ENCODE measurements at regions not wholly inside any gene's neighbourhood (a gene's known extent, or its start where the extent isn't known, plus 50 kb on each side); places are given as distances from the start of the nearest gene placed in this dataset.
A peak's percentile ranks its signal among the peaks of the same experiment; 100 is the strongest.
"Not testable (repeated sequence)": the region's sequence is repeated elsewhere in the genome, so short reads cannot be mapped to it uniquely, and the experiment has no call there.

DNA sequence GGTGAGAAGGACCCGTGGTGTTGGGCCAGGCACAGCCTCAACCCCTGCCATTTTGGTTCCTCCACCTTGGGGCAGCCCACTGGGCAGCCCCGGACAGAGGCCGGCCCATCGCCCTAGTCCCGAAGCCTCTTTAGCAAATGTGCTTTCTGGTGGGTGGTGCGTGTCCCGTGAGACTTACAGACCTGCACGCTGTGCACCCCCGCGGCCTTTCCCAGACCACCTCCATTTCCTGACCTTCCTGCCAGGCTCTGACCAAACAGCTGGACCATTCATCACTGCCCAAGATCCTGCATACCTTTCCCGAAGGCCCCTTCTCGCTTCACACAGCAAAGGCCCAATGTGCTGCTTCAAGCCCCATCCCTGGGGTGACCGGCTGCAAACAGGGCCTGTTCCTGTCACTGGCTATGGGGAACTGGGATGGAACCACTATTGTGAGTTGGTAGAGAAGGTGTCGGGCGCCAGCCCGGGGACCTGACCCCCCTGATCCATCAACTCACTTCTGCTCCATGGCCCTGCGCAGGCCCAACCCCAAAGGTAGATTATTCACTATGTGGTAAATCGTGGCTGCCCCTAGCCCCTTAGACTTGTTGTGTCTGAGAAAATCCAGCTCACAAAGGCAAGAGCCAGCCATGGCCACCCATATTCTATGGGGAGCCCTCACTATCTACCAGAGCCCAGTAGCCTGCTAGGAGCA, 341.0 kb downstream of the EIPR1 start:
- DNase-seq (ENCODE audit: low spot score): no peak

DNA sequence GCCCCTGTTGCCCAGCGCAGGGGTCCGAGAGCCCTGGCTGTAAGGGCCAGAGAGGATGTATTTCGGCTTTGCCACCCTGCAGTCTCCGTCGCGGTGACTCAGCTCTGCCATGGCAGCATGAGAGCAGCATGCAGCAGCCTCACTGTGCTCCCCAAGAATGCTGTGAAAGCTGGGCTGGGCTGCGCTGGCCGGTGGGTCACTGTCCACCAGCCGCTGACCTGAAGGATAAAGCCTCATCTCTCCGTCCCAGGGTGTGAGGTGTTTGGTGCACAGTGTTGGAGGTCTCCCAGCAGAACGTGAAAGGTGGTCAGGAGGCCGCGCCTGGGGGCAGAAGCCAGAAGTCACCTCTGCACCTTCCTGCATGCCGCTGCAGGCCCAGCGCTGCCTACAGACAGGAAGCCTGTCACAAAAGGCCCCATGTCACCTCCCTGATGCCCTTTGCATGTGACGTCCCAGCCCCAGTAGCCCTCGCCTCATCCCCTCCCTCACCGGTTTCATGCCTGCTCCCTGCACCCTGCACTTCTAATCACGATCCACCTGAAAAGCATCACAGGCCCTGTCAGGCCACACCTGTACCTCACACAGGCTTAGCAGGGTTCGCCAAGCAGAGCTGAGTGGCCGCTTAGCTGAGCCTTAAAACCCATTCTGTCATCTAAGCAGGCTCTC, 342.1 kb downstream of the EIPR1 start:
- no peak for DNase-seq (ENCODE audit: low spot score)

- DNase-seq (ENCODE audit: low spot score): no peak
Observed at GRCh38 chr2:3034856-3035255, 342.8 kb downstream of the EIPR1 start.

- DNase-seq (ENCODE audit: low spot score): no peak
Observed at GRCh38 chr2:3034396-3034795, 343.2 kb downstream of the EIPR1 start.

DNA sequence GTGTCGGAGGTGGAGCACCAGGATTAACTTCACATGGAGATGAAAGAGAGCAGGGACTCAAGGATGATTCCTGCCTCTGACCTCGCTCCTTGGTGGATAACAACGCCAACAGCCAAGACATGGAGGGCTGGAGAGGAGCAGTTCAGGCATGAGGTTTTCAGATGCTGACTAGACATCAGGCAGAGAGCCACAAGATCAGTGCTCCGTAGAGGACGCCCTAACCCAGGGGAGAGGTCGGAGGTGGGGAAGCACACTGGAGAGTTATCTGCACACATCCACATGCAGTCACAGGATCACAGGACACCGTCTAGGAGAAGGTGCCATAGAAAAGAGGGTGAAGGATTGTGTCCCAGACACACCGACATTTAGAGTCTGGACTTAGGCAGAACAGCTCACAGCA, 344.3 kb downstream of the EIPR1 start:
- DNase-seq (ENCODE audit: low spot score): no peak

DNA sequence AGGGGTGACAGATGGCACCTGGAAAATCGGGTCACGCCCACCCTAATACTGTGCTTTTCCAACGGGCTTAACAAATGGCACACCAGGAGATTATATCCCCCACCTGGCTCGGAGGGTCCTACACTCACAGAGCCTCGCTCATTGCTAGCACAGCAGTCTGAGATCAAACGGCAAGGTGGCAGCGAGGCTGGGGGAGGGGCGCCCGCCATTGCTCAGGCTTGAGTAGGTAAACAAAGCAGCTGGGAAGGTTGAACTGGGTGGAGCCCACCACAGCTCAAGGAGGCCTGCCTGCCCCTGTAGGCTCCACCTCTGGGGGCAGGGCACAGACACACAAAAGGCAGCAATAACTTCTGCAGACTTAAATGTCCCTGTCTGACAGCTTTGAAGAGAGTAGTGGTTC, 346.8 kb downstream of the EIPR1 start:
- DNase-seq (ENCODE audit: low spot score): not testable (repeated sequence)

- no peak for DNase-seq (ENCODE audit: low spot score)
Observed at GRCh38 chr2:3025984-3026383, 351.6 kb downstream of the EIPR1 start.

- DNase-seq (ENCODE audit: low spot score): no peak
Observed at GRCh38 chr2:3025261-3025660, 352.4 kb downstream of the EIPR1 start.

GRCh38 chr2:3024401-3024935, 353.1 kb downstream of the EIPR1 start:
- DNase-seq (ENCODE audit: low spot score): no peak

DNA sequence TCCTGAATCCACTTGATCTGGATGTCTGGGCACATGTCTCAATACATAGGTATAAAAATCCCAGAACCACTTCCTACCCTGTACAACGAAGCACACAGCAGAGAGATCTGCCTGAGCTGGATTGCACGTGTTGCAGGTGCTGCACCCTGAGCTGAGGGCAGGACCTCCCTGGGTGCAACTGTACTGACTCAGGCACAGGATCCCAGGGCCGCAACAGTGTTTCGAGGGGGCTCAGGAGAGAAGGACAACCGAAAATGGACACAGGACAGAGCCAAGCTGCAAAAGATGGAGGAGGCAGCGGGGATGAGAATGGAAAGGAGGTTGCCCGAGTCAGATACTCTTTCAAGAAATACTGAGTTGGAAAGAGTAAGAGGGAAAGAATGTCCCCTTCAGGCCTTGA, 354.1 kb downstream of the EIPR1 start:
- no peak for DNase-seq (ENCODE audit: low spot score)

GRCh38 chr2:3022841-3023372, 354.7 kb downstream of the EIPR1 start:
- no peak for DNase-seq (ENCODE audit: low spot score)

DNA sequence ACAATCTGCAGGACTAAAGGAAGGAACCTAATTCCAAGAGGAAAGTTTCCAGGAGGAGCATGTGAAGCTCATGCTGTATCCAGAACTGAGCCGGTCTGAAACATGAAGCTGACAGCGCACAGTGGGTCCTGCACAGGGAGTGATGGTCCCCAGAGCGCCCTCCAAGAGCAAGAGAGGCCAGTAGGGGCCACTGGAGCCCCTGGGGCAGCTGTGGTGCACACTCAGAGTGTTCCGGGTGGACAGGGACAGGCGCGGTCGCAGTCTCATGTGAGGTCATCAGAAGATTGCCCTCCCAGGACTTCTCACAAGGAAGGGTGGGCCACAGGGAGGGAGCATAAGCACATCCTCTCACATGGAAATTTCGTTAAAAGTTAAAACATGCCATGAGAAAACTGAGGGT, 355.9 kb downstream of the EIPR1 start:
- DNase-seq (ENCODE audit: low spot score): no peak

DNA sequence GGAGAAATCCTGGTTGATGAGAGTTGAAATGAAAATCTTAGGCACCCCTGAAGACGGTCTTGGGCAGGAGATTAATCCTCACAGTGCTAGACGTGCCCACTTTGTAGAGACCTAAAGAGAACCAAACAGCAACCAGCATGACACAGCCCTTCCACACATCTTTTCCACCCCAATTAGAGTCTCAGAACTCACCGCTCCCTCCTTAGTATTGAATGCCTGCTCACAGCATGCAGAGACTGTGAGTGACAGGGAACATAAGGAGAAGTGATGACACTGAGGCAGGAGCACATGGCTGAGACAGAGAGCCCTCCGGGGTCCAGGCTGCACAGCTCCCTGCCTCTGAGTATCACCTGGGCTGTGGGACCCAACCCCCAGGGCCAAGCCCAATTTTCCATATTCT, 367.6 kb downstream of the EIPR1 start:
- DNase-seq (ENCODE audit: low spot score): no peak

DNA sequence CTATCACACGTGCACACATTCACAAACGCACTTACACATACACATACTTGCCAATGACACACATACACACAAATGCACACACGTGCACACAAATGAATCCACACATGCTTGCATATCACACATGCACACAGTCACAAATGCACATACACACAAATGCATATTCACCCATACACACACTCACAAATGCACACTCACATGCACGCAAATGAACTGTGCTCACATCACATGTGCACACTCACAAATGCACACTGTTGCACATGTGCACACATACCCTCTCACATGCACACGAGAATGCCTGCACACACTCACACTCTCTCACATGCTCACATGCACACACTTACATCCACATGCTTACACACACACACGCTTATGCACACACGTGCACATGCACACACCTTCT, 368.1 kb downstream of the EIPR1 start:
- DNase-seq (ENCODE audit: low spot score): no peak

DNA sequence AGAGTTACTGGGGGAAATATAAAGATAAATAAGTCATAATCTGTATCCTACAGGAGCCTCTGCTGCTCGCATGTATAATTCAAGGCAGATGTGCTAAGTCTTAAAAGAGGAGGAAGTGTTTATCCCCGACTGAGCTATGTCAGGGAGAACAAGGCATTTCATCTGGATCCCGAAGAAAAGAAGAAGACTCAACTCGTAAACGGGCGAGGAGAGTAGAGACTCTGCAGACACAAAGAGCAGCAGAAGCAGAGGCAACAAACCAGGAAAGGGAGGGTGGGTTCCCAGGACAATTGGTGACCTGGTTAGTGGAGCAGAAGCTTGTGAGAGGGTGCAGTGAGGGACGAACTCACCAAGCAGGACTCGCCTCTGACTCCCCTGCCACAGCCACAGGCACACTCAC, 368.6 kb downstream of the EIPR1 start:
- no peak for DNase-seq (ENCODE audit: low spot score)

GRCh38 chr2:3008561-3008960, 369.1 kb downstream of the EIPR1 start:
- no peak for DNase-seq (ENCODE audit: low spot score)

GRCh38 chr2:3007135-3007534, 370.5 kb downstream of the EIPR1 start:
- DNase-seq (ENCODE audit: low spot score): no peak

DNA sequence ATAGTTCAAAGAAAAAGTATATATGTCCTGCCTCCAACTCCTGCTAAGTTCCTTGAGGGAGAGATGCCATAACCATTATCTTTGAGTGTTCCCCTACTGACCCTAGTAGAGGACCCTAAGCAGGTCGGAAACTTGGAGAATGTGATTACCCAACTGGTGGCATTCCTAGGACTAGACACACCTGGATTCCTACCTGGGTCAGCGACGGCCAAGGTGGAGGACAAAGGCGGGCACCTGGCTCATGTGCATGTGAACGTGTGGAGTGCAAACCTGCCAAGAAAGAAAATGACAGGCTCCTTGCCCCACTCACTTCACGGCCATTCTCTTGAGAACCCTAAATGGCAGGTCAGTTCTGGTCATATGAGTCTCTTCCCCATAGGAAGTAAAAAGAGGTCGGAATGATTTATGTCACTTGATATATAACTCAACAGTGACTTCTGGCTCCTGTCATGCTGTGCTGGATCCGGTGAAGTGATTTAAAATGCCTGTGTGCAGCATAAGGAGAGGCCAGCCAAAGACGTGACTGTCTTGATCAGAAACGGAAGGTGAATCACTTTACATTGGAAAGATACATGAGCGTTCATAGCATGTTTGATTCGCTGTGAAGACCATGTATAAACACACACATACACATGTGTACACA, 371.6 kb downstream of the EIPR1 start:
- DNase-seq (ENCODE audit: low spot score): no peak

GRCh38 chr2:3001615-3002560, 375.7 kb downstream of the EIPR1 start:
- DNase-seq (ENCODE audit: low spot score): peak; percentile 47

DNA sequence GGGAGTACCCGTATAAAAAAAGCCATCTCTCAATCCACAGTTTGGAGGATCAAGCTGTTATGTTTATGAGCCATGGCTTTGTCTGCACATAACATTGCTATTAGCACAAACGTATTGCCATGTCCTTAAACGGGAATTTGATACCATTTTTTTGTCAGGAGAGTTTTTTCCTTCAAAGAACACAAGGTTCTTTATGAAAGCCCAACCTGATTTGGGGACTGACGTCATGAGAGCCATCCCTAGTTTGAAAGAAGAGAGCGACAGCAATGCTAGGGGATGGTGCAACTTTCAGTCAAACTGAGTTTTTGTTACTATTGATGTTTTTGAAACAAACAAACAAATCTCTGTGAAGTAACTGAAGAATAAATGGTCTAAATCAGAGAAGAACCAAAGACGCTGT, 376.6 kb downstream of the EIPR1 start:
- no peak for DNase-seq (ENCODE audit: low spot score)

- DNase-seq (ENCODE audit: low spot score): no peak
Observed at GRCh38 chr2:3000125-3000524, 377.5 kb downstream of the EIPR1 start.

- no peak for DNase-seq (ENCODE audit: low spot score)
Observed at GRCh38 chr2:2998971-2999370, 378.6 kb downstream of the EIPR1 start.
